Left renal pelvis (tissue), 4 donors: ENCODE measurements at regions not wholly inside any gene's neighbourhood (a gene's known extent, or its start where the extent isn't known, plus 50 kb on each side); places are given as distances from the start of the nearest gene placed in this dataset.

ENCODE experiments used
- DNase-seq, 4 donors: peaks; one replicate each; pipeline ENCODE4 v3.0.0-alpha.2; 2013; ENCODE audit warnings: low read depth in 4 of 4, low spot score in 3 of 4

- no peak for DNase-seq
Observed at GRCh38 chr5:164861610-164862009, 1356.2 kb downstream of the MAT2B start.

GRCh38 chr5:164868761-164869160 lies 1363.3 kb downstream of the MAT2B start:
- DNase-seq: no peak

GRCh38 chr5:164869325-164869724 lies 1363.9 kb downstream of the MAT2B start:
- DNase-seq: no peak

- DNase-seq: no peak
Observed at GRCh38 chr5:164876793-164877192, 1371.4 kb downstream of the MAT2B start.

GRCh38 chr5:164881442-164881841 lies 1376.0 kb downstream of the MAT2B start:
- DNase-seq: no peak

- no peak for DNase-seq
Observed at GRCh38 chr5:164885179-164885578, 1379.8 kb downstream of the MAT2B start.

- DNase-seq: no peak
Observed at GRCh38 chr5:164893071-164893470, 1387.7 kb downstream of the MAT2B start.

- DNase-seq: no peak
Observed at GRCh38 chr5:164898705-164899104, 1393.3 kb downstream of the MAT2B start.

- no peak for DNase-seq
Observed at GRCh38 chr5:164909673-164910072, 1404.3 kb downstream of the MAT2B start.

- DNase-seq: no peak
Observed at GRCh38 chr5:164921722-164922121, 1416.3 kb downstream of the MAT2B start.

GRCh38 chr5:164934039-164934438 lies 1428.6 kb downstream of the MAT2B start:
- DNase-seq: no peak

GRCh38 chr5:164934561-164934960 lies 1429.1 kb downstream of the MAT2B start:
- no peak for DNase-seq

GRCh38 chr5:164941132-164941531 lies 1435.7 kb downstream of the MAT2B start:
- no peak for DNase-seq

GRCh38 chr5:164950927-164951326 lies 1445.5 kb downstream of the MAT2B start:
- DNase-seq: no peak

- DNase-seq: no peak
Observed at GRCh38 chr5:164951570-164951969, 1446.2 kb downstream of the MAT2B start.

GRCh38 chr5:164958688-164959087 lies 1453.3 kb downstream of the MAT2B start:
- no peak for DNase-seq

- DNase-seq: no peak
Observed at GRCh38 chr5:164959761-164960160, 1454.3 kb downstream of the MAT2B start.

- DNase-seq: no peak
Observed at GRCh38 chr5:164962329-164962961, 1457.0 kb downstream of the MAT2B start.

- no peak for DNase-seq
Observed at GRCh38 chr5:164966611-164967010, 1461.2 kb downstream of the MAT2B start.

GRCh38 chr5:164967354-164967753 lies 1461.9 kb downstream of the MAT2B start:
- no peak for DNase-seq

- no peak for DNase-seq
Observed at GRCh38 chr5:164972973-164973372, 1467.6 kb downstream of the MAT2B start.

GRCh38 chr5:164975986-164976385 lies 1470.6 kb downstream of the MAT2B start:
- DNase-seq: no peak

- DNase-seq: no peak
Observed at GRCh38 chr5:164980480-164980879, 1475.1 kb downstream of the MAT2B start.
